ENCODE measurements at regions not wholly inside any gene's neighbourhood (a gene's known extent, or its start where the extent isn't known, plus 50 kb on each side); places are given as distances from the start of the nearest gene placed in this dataset.
"Not testable (repeated sequence)": the region's sequence is repeated elsewhere in the genome, so short reads cannot be mapped to it uniquely, and the experiment has no call there.

- WGBS = 70% methylated on average over 10 of the region's 10 CpGs
- Histone ChIP-seq H3K36me3 (ENCODE audit: control insufficient read depth in 4 of 4, insufficient read depth in 3 of 4, low read depth in 1 of 4, low read length in 3 of 4) (no peaks in the 10 kb centered on the region), H3K9me3 (ENCODE audit: control insufficient read depth in 4 of 4, low read length in 3 of 4) (no peaks in the 10 kb centered on the region), H3K27ac (ENCODE audit: low read depth in 1 of 2, low read length in 2 of 2) (no peak overlapping the region), H3K9ac (ENCODE audit: low read depth in 1 of 2, low read length in 2 of 2) (no peak overlapping the region), H3K4me1 (ENCODE audit: control insufficient read depth in 4 of 4, insufficient read depth in 4 of 4, low read length in 3 of 4) (no peaks in the 10 kb centered on the region), H3K4me3 (ENCODE audit: low read depth in 1 of 3, low read length in 3 of 3) (no peak overlapping the region), H3K27me3 (ENCODE audit: control insufficient read depth in 4 of 4, insufficient read depth in 4 of 4, low read length in 3 of 4) (no peaks in the 10 kb centered on the region)
- DNase-seq (ENCODE audit: low spot score) = no peak
- TF ChIP-seq EGR1 (IDR thresholded peaks at IDR 0.05; ENCODE audit: low read depth in 2 of 2) = no peak
- no peak for TF ChIP-seq SP1 (IDR thresholded peaks at IDR 0.05)
- no peak for TF ChIP-seq FOXA2 (IDR thresholded peaks at IDR 0.05)
- no peak for TF ChIP-seq CTCF (IDR thresholded peaks at IDR 0.05; ENCODE audit: low read depth, low read length, missing input control)
- TF ChIP-seq MAX (IDR thresholded peaks at IDR 0.05) = no peak
- TF ChIP-seq YY1 (IDR thresholded peaks at IDR 0.05) = no peak
- no peak for TF ChIP-seq GABPA (IDR thresholded peaks at IDR 0.05 in 1 of 2, conservative IDR thresholded peaks at IDR 0.05 in 1 of 2)
- no peak for TF ChIP-seq ATF3 (IDR thresholded peaks at IDR 0.05)
- TF ChIP-seq RAD21 (IDR thresholded peaks at IDR 0.05) = no peak
Observed at GRCh38 chr5:166127766-166128570, 2163.5 kb upstream of the WWC1 start.

DNA sequence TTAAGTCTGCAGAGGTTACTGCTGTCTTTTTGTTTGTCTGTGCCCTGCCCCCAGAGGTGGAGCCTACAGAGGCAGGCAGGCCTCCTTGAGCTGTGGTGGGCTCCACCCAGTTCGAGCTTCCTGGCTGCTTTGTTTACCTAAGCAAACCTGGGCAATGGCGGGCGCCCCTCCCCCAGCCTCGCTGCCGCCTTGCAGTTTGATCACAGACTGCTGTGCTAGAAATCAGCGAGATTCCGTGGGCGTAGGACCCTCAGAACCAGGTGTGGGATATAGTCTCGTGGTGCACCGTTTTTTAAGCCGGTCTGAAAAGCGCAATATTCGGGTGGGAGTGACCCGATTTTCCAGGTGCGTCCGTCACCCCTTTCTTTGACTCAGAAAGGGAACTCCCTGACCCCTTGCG, 2146.3 kb upstream of the WWC1 start:
- not testable (repeated sequence) for H3K9ac ChIP-seq (ENCODE audit: low read depth in 1 of 2, low read length in 2 of 2); DNase-seq (ENCODE audit: low spot score); H3K27me3 ChIP-seq (ENCODE audit: control insufficient read depth in 4 of 4, insufficient read depth in 4 of 4, low read length in 3 of 4); H3K27ac ChIP-seq (ENCODE audit: low read depth in 1 of 2, low read length in 2 of 2); H3K4me1 ChIP-seq (ENCODE audit: control insufficient read depth in 4 of 4, insufficient read depth in 4 of 4, low read length in 3 of 4); H3K9me3 ChIP-seq (ENCODE audit: control insufficient read depth in 4 of 4, low read length in 3 of 4); H3K4me3 ChIP-seq (ENCODE audit: low read depth in 1 of 3, low read length in 3 of 3); H3K36me3 ChIP-seq (ENCODE audit: control insufficient read depth in 4 of 4, insufficient read depth in 3 of 4, low read depth in 1 of 4, low read length in 3 of 4)
- WGBS = 77% methylated on average over 13 of the region's 17 CpGs

DNA sequence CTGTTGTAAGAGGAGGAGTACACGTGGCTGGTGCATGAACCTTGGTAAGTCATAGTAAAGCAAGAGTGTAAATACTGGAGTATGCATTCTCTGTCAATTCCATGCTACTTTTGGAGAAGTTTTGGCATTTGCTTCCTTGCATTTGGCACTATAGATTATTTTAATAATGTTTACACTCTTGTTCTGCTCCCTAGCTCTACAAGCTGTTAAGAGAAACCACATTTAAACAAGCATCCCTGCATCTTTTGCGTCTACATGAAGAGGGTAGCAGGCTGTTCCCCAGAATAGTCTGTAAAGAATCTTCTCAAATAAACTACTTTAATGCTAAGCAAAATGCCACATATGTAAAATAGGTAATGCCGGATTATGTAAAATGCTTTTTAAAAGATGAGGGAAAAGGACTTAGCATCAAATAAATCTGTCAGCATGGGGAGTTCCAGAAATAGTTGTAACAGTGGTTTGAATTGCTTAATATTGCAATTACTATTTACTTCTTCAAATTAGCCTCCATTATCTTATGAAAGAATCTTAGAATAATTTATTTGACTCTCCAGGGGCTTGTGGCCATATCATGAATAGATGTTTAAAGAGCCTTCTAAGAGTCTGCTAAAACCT, 2127.3 kb upstream of the WWC1 start:
- no peak overlapping the region for H3K27ac ChIP-seq (ENCODE audit: low read depth in 1 of 2, low read length in 2 of 2)
- WGBS = 48% methylated on average over 3 of the region's 3 CpGs
- no peaks in the 10 kb centered on the region for H3K9me3 ChIP-seq (ENCODE audit: control insufficient read depth in 4 of 4, low read length in 3 of 4)
- H3K4me1 ChIP-seq (ENCODE audit: control insufficient read depth in 4 of 4, insufficient read depth in 4 of 4, low read length in 3 of 4) = no peaks in the 10 kb centered on the region
- no peak overlapping the region for H3K4me3 ChIP-seq (ENCODE audit: low read depth in 1 of 3, low read length in 3 of 3)
- DNase-seq (ENCODE audit: low spot score) = no peak
- H3K36me3 ChIP-seq (ENCODE audit: control insufficient read depth in 4 of 4, insufficient read depth in 3 of 4, low read depth in 1 of 4, low read length in 3 of 4) = no peaks in the 10 kb centered on the region
- H3K27me3 ChIP-seq (ENCODE audit: control insufficient read depth in 4 of 4, insufficient read depth in 4 of 4, low read length in 3 of 4) = no peaks in the 10 kb centered on the region
- no peak overlapping the region for H3K9ac ChIP-seq (ENCODE audit: low read depth in 1 of 2, low read length in 2 of 2)
- TF ChIP-seq RAD21 (IDR thresholded peaks at IDR 0.05) = no peak
- no peak for TF ChIP-seq EGR1 (IDR thresholded peaks at IDR 0.05; ENCODE audit: low read depth in 2 of 2)
- TF ChIP-seq MAX (IDR thresholded peaks at IDR 0.05) = no peak
- no peak for TF ChIP-seq YY1 (IDR thresholded peaks at IDR 0.05)
- no peak for TF ChIP-seq SP1 (IDR thresholded peaks at IDR 0.05)
- TF ChIP-seq GABPA (IDR thresholded peaks at IDR 0.05 in 1 of 2, conservative IDR thresholded peaks at IDR 0.05 in 1 of 2) = no peak
- no peak for TF ChIP-seq JUND (IDR thresholded peaks at IDR 0.05)
- TF ChIP-seq FOXA1 (IDR thresholded peaks at IDR 0.05) = no peak
- TF ChIP-seq HNF4A (conservative IDR thresholded peaks at IDR 0.05) = no peak
- TF ChIP-seq REST (IDR thresholded peaks at IDR 0.05) = no peak
- no peak for TF ChIP-seq CTCF (IDR thresholded peaks at IDR 0.05; ENCODE audit: low read depth, low read length, missing input control)
- TF ChIP-seq RXRA (IDR thresholded peaks at IDR 0.05) = no peak
- no peak for TF ChIP-seq NR2F2 (IDR thresholded peaks at IDR 0.05)
- no peak for TF ChIP-seq HNF4G (IDR thresholded peaks at IDR 0.05)

All from liver (tissue), 8 donors.